WTC11 (cell line): ENCODE measurements at regions not wholly inside any gene's neighbourhood (a gene's known extent, or its start where the extent isn't known, plus 50 kb on each side); places are given as distances from the start of the nearest gene placed in this dataset.

Experiments
- ATAC-seq: fragments of 200-7000 bp; cut with Tn5 transposase; 2 replicates; pipeline ENCODE4 v1.10.0; 2021; ENCODE audit warnings: mild to moderate bottlenecking, moderate library complexity
- CTCF ChIA-PET: fragments of 300-600 bp; sonication (Branson Sonifier 250); formaldehyde crosslinking; loops from one replicate; lab custom pipeline; 2021; ENCODE audit warnings: antibody characterized with exemption; lab: Charles Lee
- POLR2A ChIA-PET: fragments of 350-600 bp; sonication (Branson Sonifier 250); formaldehyde crosslinking; loops from one replicate; lab custom pipeline; 2021; ENCODE audit warnings: antibody characterized with exemption; lab: Charles Lee
- DNase-seq: peaks from one replicate; pipeline ENCODE4 v3.0.0; 2021; ENCODE audit warnings: low spot score
- H3K27ac Mint-ChIP-seq: 2 replicates; pipeline ENCODE4 v1.8.0; 2021; ENCODE audit warnings: mixed read lengths
- H3K27me3 Mint-ChIP-seq: 2 replicates; pipeline ENCODE4 v1.8.0; 2021; ENCODE audit warnings: low read depth, mild to moderate bottlenecking, moderate library complexity, mixed read lengths
- H3K36me3 Mint-ChIP-seq: 2 replicates; pipeline ENCODE4 v1.8.0; 2021; ENCODE audit warnings: mixed read lengths
- H3K4me1 Mint-ChIP-seq: 2 replicates; pipeline ENCODE4 v1.8.0; 2022; ENCODE audit warnings: mixed read lengths
- H3K4me3 Mint-ChIP-seq: 2 replicates; pipeline ENCODE4 v1.8.0; 2021; ENCODE audit warnings: mild to moderate bottlenecking, moderate library complexity, mixed read lengths
- H3K9me3 Mint-ChIP-seq: 2 replicates; pipeline ENCODE4 v1.8.0; 2021; ENCODE audit warnings: mixed read lengths
- ATF1 ChIP-seq: sonication (generic); formaldehyde crosslinking; IDR thresholded peaks from 2 replicates; pipeline ENCODE4 v1.8.1; 2023; ENCODE audit warnings: mild to moderate bottlenecking, moderate library complexity, missing genetic modification reagents
- EMX1 ChIP-seq: fragments of 250-450 bp; sonication (Bioruptor Pico); IDR thresholded peaks from 2 replicates; pipeline ENCODE4 v1.8.0; 2021; ENCODE audit warnings: mild to moderate bottlenecking
- FOXJ3 ChIP-seq: sonication (generic); formaldehyde crosslinking; IDR thresholded peaks from 2 replicates; pipeline ENCODE4 v1.9.0; 2021; ENCODE audit warnings: missing genetic modification reagents, mild to moderate bottlenecking, borderline replicate concordance
- FOXK1 ChIP-seq: sonication (generic); formaldehyde crosslinking; IDR thresholded peaks from 2 replicates; pipeline ENCODE4 v1.8.0; 2022; ENCODE audit warnings: mild to moderate bottlenecking, moderate library complexity, missing genetic modification reagents
- GRHL2 ChIP-seq: fragments of 250-450 bp; sonication (Bioruptor Pico); IDR thresholded peaks from 2 replicates; pipeline ENCODE4 v1.8.0; 2022; ENCODE audit warnings: mild to moderate bottlenecking, moderate library complexity; ENCODE audit not compliant: insufficient replicate concordance, severe bottlenecking
- JAZF1 ChIP-seq: fragments of 250-450 bp; sonication (Bioruptor Pico); IDR thresholded peaks from 2 replicates; pipeline ENCODE4 v1.9.0; 2021; ENCODE audit warnings: moderate library complexity, mild to moderate bottlenecking, inconsistent platforms
- MXD4 ChIP-seq: fragments of 250-450 bp; sonication (Bioruptor Pico); IDR thresholded peaks from 2 replicates; pipeline ENCODE4 v1.8.0; 2021; ENCODE audit warnings: mild to moderate bottlenecking, moderate library complexity, borderline replicate concordance
- ZNF396 ChIP-seq: fragments of 250-450 bp; sonication (Bioruptor Pico); IDR thresholded peaks from 2 replicates; pipeline ENCODE4 v1.8.0; 2021; ENCODE audit warnings: mild to moderate bottlenecking, moderate library complexity, borderline replicate concordance
- ZNF416 ChIP-seq: fragments of 250-450 bp; sonication (Bioruptor Pico); IDR thresholded peaks from 2 replicates; pipeline ENCODE4 v1.9.0; 2021; ENCODE audit warnings: mild to moderate bottlenecking, inconsistent platforms
- TF ChIP-seq, protein P1 (sequence below): sonication (generic); formaldehyde crosslinking; IDR thresholded peaks from 2 replicates; pipeline ENCODE4 v1.8.1; 2022; ENCODE audit warnings: mild to moderate bottlenecking, moderate library complexity, missing genetic modification reagents
- TF ChIP-seq, protein P2 (sequence below): sonication (generic); formaldehyde crosslinking; IDR thresholded peaks from 2 replicates; pipeline ENCODE4 v1.8.0; 2022; ENCODE audit warnings: mild to moderate bottlenecking, missing genetic modification reagents
- TF ChIP-seq, protein P3 (sequence below): sonication (generic); formaldehyde crosslinking; IDR thresholded peaks from 2 replicates; pipeline ENCODE4 v1.8.1; 2023; ENCODE audit warnings: mild to moderate bottlenecking, moderate library complexity, missing genetic modification reagents
- TF ChIP-seq, protein P4 (sequence below): sonication (generic); formaldehyde crosslinking; IDR thresholded peaks from 2 replicates; pipeline ENCODE4 v1.8.1; 2023; ENCODE audit warnings: mild to moderate bottlenecking, missing genetic modification reagents, borderline replicate concordance
- TF ChIP-seq, protein P5 (sequence below): sonication (generic); formaldehyde crosslinking; IDR thresholded peaks from 2 replicates; pipeline ENCODE4 v1.8.1; 2023; ENCODE audit warnings: mild to moderate bottlenecking, missing genetic modification reagents
- TF ChIP-seq, protein P6 (sequence below): sonication (generic); formaldehyde crosslinking; IDR thresholded peaks from 2 replicates; pipeline ENCODE4 v1.8.0; 2023; ENCODE audit warnings: missing genetic modification reagents, mild to moderate bottlenecking, borderline replicate concordance
- TF ChIP-seq, protein P7 (sequence below): sonication (generic); formaldehyde crosslinking; IDR thresholded peaks from 2 replicates; pipeline ENCODE4 v1.8.0; 2022; ENCODE audit warnings: mild to moderate bottlenecking, missing genetic modification reagents

DNA sequence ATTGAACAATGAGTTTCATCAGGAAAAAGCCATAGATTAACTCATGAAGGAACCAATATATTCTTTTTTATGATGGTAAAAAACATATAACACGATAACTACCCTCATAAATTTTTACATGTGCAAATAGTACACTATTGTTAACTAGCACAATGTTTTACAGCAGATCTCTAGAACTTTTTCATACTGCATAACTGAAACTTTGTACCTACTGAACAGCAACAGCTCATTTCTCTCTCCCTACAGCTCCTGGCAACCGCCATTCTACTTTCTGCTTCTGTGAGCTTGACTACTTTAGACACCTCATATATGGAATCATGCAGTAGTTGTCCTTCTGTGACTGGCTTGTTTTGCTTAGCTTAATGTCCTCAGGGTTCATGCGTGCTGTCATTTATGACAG is 235.4 kb downstream of the NFKBIZ start (continued):
- TF ChIP-seq, protein P1, sequence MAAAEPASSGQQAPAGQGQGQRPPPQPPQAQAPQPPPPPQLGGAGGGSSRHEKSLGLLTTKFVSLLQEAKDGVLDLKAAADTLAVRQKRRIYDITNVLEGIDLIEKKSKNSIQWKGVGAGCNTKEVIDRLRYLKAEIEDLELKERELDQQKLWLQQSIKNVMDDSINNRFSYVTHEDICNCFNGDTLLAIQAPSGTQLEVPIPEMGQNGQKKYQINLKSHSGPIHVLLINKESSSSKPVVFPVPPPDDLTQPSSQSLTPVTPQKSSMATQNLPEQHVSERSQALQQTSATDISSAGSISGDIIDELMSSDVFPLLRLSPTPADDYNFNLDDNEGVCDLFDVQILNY (CRISPR knock-in tag): no peak
- TF ChIP-seq, protein P2, sequence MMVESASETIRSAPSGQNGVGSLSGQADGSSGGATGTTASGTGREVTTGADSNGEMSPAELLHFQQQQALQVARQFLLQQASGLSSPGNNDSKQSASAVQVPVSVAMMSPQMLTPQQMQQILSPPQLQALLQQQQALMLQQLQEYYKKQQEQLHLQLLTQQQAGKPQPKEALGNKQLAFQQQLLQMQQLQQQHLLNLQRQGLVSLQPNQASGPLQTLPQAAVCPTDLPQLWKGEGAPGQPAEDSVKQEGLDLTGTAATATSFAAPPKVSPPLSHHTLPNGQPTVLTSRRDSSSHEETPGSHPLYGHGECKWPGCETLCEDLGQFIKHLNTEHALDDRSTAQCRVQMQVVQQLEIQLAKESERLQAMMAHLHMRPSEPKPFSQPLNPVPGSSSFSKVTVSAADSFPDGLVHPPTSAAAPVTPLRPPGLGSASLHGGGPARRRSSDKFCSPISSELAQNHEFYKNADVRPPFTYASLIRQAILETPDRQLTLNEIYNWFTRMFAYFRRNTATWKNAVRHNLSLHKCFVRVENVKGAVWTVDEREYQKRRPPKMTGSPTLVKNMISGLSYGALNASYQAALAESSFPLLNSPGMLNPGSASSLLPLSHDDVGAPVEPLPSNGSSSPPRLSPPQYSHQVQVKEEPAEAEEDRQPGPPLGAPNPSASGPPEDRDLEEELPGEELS (CRISPR knock-in tag): no peak
- TF ChIP-seq, protein P3, sequence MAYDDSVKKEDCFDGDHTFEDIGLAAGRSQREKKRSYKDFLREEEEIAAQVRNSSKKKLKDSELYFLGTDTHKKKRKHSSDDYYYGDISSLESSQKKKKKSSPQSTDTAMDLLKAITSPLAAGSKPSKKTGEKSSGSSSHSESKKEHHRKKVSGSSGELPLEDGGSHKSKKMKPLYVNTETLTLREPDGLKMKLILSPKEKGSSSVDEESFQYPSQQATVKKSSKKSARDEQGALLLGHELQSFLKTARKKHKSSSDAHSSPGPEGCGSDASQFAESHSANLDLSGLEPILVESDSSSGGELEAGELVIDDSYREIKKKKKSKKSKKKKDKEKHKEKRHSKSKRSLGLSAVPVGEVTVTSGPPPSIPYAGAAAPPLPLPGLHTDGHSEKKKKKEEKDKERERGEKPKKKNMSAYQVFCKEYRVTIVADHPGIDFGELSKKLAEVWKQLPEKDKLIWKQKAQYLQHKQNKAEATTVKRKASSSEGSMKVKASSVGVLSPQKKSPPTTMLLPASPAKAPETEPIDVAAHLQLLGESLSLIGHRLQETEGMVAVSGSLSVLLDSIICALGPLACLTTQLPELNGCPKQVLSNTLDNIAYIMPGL (CRISPR knock-in tag): no peak
- TF ChIP-seq EMX1 (CRISPR knock-in tag): no peak
- no peak for TF ChIP-seq JAZF1 (CRISPR knock-in tag)

DNA sequence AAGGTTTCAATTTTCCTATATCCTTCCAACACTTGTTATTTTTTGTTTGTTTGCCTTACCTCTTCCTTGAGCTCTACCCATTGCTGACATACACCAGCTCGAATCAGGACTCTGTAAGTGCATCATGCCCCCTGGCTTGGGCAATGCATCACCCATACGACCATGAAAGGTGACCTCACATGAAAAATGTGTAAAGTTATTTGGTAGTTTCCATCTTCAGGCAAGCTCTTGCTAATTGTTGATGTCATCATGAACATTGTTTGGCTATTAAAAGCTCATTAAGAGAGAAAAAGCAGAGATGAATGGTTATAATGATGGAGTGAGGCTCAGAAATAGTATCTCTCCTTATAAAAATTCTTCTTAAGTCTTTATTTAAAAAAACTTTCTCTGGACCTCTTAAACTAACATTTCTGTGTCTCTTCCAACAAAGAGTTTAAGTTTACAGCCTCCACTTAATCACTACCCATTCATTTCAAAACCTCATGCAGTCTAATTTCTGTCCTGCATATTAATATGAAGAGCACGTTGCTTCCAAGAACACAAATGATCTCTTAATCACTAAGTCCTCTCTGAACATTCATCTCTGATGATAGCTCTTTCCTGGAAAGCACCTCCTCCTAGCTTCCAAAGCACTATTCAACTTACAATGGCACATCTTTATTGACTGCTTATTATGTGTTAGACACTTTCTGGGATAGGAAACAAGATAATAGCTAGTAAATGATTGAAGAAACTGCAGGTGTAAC is 236.3 kb downstream of the NFKBIZ start:
- ChIA-PET POLR2A (no interaction called here), CTCF (interaction anchor here (0.6 kb wide), 1 partner anchor 217 kb away, joined by 3 read pairs; no protein-coding TSS in a partner anchor)
- no peak overlapping the region for H3K4me3 Mint-ChIP-seq
- no peak overlapping the region for H3K27ac Mint-ChIP-seq
- H3K27me3 Mint-ChIP-seq: no peaks in the 10 kb centered on the region
- DNase-seq (no peak), ATAC-seq (no peak)
- H3K9me3 Mint-ChIP-seq: no peaks in the 10 kb centered on the region
- no peaks in the 10 kb centered on the region for H3K36me3 Mint-ChIP-seq
- H3K4me1 Mint-ChIP-seq: peaks cover 6% of the 10 kb centered on the region
- TF ChIP-seq FOXK1 (CRISPR knock-in tag) (no peak), ATF1 (no peak), GRHL2 (CRISPR knock-in tag) (no peak), MXD4 (CRISPR knock-in tag) (no peak), ZNF416 (CRISPR knock-in tag) (no peak), ZNF396 (CRISPR knock-in tag) (no peak), FOXJ3 (CRISPR knock-in tag) (no peak)
- TF ChIP-seq, protein P4, sequence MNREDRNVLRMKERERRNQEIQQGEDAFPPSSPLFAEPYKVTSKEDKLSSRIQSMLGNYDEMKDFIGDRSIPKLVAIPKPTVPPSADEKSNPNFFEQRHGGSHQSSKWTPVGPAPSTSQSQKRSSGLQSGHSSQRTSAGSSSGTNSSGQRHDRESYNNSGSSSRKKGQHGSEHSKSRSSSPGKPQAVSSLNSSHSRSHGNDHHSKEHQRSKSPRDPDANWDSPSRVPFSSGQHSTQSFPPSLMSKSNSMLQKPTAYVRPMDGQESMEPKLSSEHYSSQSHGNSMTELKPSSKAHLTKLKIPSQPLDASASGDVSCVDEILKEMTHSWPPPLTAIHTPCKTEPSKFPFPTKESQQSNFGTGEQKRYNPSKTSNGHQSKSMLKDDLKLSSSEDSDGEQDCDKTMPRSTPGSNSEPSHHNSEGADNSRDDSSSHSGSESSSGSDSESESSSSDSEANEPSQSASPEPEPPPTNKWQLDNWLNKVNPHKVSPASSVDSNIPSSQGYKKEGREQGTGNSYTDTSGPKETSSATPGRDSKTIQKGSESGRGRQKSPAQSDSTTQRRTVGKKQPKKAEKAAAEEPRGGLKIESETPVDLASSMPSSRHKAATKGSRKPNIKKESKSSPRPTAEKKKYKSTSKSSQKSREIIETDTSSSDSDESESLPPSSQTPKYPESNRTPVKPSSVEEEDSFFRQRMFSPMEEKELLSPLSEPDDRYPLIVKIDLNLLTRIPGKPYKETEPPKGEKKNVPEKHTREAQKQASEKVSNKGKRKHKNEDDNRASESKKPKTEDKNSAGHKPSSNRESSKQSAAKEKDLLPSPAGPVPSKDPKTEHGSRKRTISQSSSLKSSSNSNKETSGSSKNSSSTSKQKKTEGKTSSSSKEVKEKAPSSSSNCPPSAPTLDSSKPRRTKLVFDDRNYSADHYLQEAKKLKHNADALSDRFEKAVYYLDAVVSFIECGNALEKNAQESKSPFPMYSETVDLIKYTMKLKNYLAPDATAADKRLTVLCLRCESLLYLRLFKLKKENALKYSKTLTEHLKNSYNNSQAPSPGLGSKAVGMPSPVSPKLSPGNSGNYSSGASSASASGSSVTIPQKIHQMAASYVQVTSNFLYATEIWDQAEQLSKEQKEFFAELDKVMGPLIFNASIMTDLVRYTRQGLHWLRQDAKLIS: no peak
- TF ChIP-seq, protein P2 (CRISPR knock-in tag): no peak
- TF ChIP-seq, protein P5, sequence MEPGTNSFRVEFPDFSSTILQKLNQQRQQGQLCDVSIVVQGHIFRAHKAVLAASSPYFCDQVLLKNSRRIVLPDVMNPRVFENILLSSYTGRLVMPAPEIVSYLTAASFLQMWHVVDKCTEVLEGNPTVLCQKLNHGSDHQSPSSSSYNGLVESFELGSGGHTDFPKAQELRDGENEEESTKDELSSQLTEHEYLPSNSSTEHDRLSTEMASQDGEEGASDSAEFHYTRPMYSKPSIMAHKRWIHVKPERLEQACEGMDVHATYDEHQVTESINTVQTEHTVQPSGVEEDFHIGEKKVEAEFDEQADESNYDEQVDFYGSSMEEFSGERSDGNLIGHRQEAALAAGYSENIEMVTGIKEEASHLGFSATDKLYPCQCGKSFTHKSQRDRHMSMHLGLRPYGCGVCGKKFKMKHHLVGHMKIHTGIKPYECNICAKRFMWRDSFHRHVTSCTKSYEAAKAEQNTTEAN: no peak
- TF ChIP-seq, protein P6, sequence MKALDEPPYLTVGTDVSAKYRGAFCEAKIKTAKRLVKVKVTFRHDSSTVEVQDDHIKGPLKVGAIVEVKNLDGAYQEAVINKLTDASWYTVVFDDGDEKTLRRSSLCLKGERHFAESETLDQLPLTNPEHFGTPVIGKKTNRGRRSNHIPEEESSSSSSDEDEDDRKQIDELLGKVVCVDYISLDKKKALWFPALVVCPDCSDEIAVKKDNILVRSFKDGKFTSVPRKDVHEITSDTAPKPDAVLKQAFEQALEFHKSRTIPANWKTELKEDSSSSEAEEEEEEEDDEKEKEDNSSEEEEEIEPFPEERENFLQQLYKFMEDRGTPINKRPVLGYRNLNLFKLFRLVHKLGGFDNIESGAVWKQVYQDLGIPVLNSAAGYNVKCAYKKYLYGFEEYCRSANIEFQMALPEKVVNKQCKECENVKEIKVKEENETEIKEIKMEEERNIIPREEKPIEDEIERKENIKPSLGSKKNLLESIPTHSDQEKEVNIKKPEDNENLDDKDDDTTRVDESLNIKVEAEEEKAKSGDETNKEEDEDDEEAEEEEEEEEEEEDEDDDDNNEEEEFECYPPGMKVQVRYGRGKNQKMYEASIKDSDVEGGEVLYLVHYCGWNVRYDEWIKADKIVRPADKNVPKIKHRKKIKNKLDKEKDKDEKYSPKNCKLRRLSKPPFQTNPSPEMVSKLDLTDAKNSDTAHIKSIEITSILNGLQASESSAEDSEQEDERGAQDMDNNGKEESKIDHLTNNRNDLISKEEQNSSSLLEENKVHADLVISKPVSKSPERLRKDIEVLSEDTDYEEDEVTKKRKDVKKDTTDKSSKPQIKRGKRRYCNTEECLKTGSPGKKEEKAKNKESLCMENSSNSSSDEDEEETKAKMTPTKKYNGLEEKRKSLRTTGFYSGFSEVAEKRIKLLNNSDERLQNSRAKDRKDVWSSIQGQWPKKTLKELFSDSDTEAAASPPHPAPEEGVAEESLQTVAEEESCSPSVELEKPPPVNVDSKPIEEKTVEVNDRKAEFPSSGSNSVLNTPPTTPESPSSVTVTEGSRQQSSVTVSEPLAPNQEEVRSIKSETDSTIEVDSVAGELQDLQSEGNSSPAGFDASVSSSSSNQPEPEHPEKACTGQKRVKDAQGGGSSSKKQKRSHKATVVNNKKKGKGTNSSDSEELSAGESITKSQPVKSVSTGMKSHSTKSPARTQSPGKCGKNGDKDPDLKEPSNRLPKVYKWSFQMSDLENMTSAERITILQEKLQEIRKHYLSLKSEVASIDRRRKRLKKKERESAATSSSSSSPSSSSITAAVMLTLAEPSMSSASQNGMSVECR (CRISPR knock-in tag): no peak
- TF ChIP-seq, protein P7, sequence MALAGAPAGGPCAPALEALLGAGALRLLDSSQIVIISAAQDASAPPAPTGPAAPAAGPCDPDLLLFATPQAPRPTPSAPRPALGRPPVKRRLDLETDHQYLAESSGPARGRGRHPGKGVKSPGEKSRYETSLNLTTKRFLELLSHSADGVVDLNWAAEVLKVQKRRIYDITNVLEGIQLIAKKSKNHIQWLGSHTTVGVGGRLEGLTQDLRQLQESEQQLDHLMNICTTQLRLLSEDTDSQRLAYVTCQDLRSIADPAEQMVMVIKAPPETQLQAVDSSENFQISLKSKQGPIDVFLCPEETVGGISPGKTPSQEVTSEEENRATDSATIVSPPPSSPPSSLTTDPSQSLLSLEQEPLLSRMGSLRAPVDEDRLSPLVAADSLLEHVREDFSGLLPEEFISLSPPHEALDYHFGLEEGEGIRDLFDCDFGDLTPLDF: no peak
